ENCODE measurements at regions not wholly inside any gene's neighbourhood (a gene's known extent, or its start where the extent isn't known, plus 50 kb on each side); places are given as distances from the start of the nearest gene placed in this dataset.

GRCh38 chr12:19833775-19834501 lies 394.6 kb downstream of the AEBP2 start:
- Histone ChIP-seq H3K4me1 (ENCODE audit: control extremely low read depth in 1 of 4, control insufficient read depth in 4 of 4, insufficient read depth in 4 of 4, low read length in 3 of 4) (peaks cover 0 to 3% (median 0%) of the 10 kb centered on the region in 4 experiments), H3K4me3 (ENCODE audit: control insufficient read depth in 1 of 7, extremely low read depth in 1 of 7, insufficient read depth in 4 of 7, low read depth in 2 of 7, low read length in 6 of 7) (no peak overlapping the region), H3K36me3 (ENCODE audit: control insufficient read depth in 4 of 4, insufficient read depth in 4 of 4, low read length in 3 of 4) (no peaks in the 10 kb centered on the region), H3K9me3 (ENCODE audit: control extremely low read depth in 1 of 5, control insufficient read depth in 4 of 5, insufficient read depth in 2 of 5, low read depth in 1 of 5, low read length in 4 of 5) (no peaks in the 10 kb centered on the region), H3K27ac (ENCODE audit: insufficient read depth in 1 of 2, low read depth in 1 of 2, low read length in 2 of 2, poor library complexity in 1 of 2, severe bottlenecking in 2 of 2) (no peak overlapping the region), H3K27me3 (replicated peaks in 2 of 5; ENCODE audit: control insufficient read depth in 4 of 5, insufficient read depth in 5 of 5, low read length in 4 of 5) (no peaks in the 10 kb centered on the region)
- WGBS (ENCODE audit: insufficient coverage), result 20% methylated on average over 1 of the region's 2 CpGs
- peak; percentile 4 to 78 (median 49) for DNase-seq
- CTCF ChIA-PET, result no interaction called here
- POLR2A ChIA-PET, result no interaction called here

GRCh38 chr12:19834592-19834991 lies 395.3 kb downstream of the AEBP2 start:
- DNase-seq, result no peak
- no peak overlapping the region for H3K27ac ChIP-seq (ENCODE audit: insufficient read depth in 1 of 2, low read depth in 1 of 2, low read length in 2 of 2, poor library complexity in 1 of 2, severe bottlenecking in 2 of 2)
- H3K4me1 ChIP-seq (ENCODE audit: control extremely low read depth in 1 of 4, control insufficient read depth in 4 of 4, insufficient read depth in 4 of 4, low read length in 3 of 4), result peaks cover 0 to 3% (median 0%) of the 10 kb centered on the region in 4 experiments
- H3K4me3 ChIP-seq (ENCODE audit: control insufficient read depth in 1 of 7, extremely low read depth in 1 of 7, insufficient read depth in 4 of 7, low read depth in 2 of 7, low read length in 6 of 7), result no peak overlapping the region
- no peaks in the 10 kb centered on the region for H3K36me3 ChIP-seq (ENCODE audit: control insufficient read depth in 4 of 4, insufficient read depth in 4 of 4, low read length in 3 of 4)
- ChIA-PET POLR2A (no interaction called here), CTCF (no interaction called here)
- no peaks in the 10 kb centered on the region for H3K9me3 ChIP-seq (ENCODE audit: control extremely low read depth in 1 of 5, control insufficient read depth in 4 of 5, insufficient read depth in 2 of 5, low read depth in 1 of 5, low read length in 4 of 5)
- no peaks in the 10 kb centered on the region for H3K27me3 ChIP-seq (replicated peaks in 2 of 5; ENCODE audit: control insufficient read depth in 4 of 5, insufficient read depth in 5 of 5, low read length in 4 of 5)

- no peaks in the 10 kb centered on the region for H3K36me3 ChIP-seq (ENCODE audit: control insufficient read depth in 4 of 4, insufficient read depth in 4 of 4, low read length in 3 of 4)
- no peak overlapping the region for H3K27ac ChIP-seq (ENCODE audit: insufficient read depth in 1 of 2, low read depth in 1 of 2, low read length in 2 of 2, poor library complexity in 1 of 2, severe bottlenecking in 2 of 2)
- CTCF ChIA-PET, result no interaction called here
- POLR2A ChIA-PET, result no interaction called here
- H3K4me1 ChIP-seq (ENCODE audit: control extremely low read depth in 1 of 4, control insufficient read depth in 4 of 4, insufficient read depth in 4 of 4, low read length in 3 of 4), result peaks cover 0 to 3% (median 0%) of the 10 kb centered on the region in 4 experiments
- H3K27me3 ChIP-seq (replicated peaks in 2 of 5; ENCODE audit: control insufficient read depth in 4 of 5, insufficient read depth in 5 of 5, low read length in 4 of 5), result no peaks in the 10 kb centered on the region
- no peak for DNase-seq
- H3K4me3 ChIP-seq (ENCODE audit: control insufficient read depth in 1 of 7, extremely low read depth in 1 of 7, insufficient read depth in 4 of 7, low read depth in 2 of 7, low read length in 6 of 7), result no peak overlapping the region
- WGBS (ENCODE audit: insufficient coverage), result 97% methylated on average over 14 of the region's 14 CpGs
- H3K9me3 ChIP-seq (ENCODE audit: control extremely low read depth in 1 of 5, control insufficient read depth in 4 of 5, insufficient read depth in 2 of 5, low read depth in 1 of 5, low read length in 4 of 5), result no peaks in the 10 kb centered on the region
These were observed 396.8 kb downstream of the AEBP2 start for GRCh38 chr12:19836056-19836455.

DNA sequence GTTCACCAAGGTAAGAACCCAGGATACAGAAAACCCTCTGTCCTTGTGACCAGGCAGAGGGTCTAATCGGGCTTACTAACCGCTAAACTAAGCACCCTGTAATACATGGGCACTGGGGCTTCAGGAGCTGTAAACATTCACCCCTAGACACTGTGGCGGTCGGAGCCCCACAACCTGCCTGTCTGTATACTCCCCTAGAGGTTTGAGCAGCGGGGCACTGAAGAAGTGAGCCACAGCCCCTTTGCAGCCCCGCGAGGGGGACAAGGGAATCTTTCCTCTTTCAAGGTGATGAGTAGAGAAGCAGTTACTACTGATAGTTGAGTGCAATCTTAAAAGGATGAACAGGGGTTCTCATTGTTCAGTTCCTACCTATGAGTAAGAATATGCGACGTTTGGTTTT lies 397.2 kb downstream of the AEBP2 start:
- no peaks in the 10 kb centered on the region for H3K9me3 ChIP-seq (ENCODE audit: control extremely low read depth in 1 of 5, control insufficient read depth in 4 of 5, insufficient read depth in 2 of 5, low read depth in 1 of 5, low read length in 4 of 5)
- no peak overlapping the region for H3K27ac ChIP-seq (ENCODE audit: insufficient read depth in 1 of 2, low read depth in 1 of 2, low read length in 2 of 2, poor library complexity in 1 of 2, severe bottlenecking in 2 of 2)
- DNase-seq, result no peak
- H3K4me1 ChIP-seq (ENCODE audit: control extremely low read depth in 1 of 4, control insufficient read depth in 4 of 4, insufficient read depth in 4 of 4, low read length in 3 of 4), result peaks cover 0 to 3% (median 0%) of the 10 kb centered on the region in 4 experiments
- H3K27me3 ChIP-seq (replicated peaks in 2 of 5; ENCODE audit: control insufficient read depth in 4 of 5, insufficient read depth in 5 of 5, low read length in 4 of 5), result no peaks in the 10 kb centered on the region
- no peak overlapping the region for H3K4me3 ChIP-seq (ENCODE audit: control insufficient read depth in 1 of 7, extremely low read depth in 1 of 7, insufficient read depth in 4 of 7, low read depth in 2 of 7, low read length in 6 of 7)
- CTCF ChIA-PET, result no interaction called here
- H3K36me3 ChIP-seq (ENCODE audit: control insufficient read depth in 4 of 4, insufficient read depth in 4 of 4, low read length in 3 of 4), result no peaks in the 10 kb centered on the region
- POLR2A ChIA-PET, result no interaction called here
- WGBS (ENCODE audit: insufficient coverage), result 96% methylated on average over 8 of the region's 9 CpGs

GRCh38 chr12:19837543-19837942 lies 398.3 kb downstream of the AEBP2 start:
- no peak overlapping the region for H3K27ac ChIP-seq (ENCODE audit: insufficient read depth in 1 of 2, low read depth in 1 of 2, low read length in 2 of 2, poor library complexity in 1 of 2, severe bottlenecking in 2 of 2)
- no peaks in the 10 kb centered on the region for H3K36me3 ChIP-seq (ENCODE audit: control insufficient read depth in 4 of 4, insufficient read depth in 4 of 4, low read length in 3 of 4)
- 95% methylated on average over 3 of the region's 3 CpGs for WGBS (ENCODE audit: insufficient coverage)
- POLR2A ChIA-PET, result no interaction called here
- H3K4me1 ChIP-seq (ENCODE audit: control extremely low read depth in 1 of 4, control insufficient read depth in 4 of 4, insufficient read depth in 4 of 4, low read length in 3 of 4), result peaks cover 0 to 3% (median 0%) of the 10 kb centered on the region in 4 experiments
- CTCF ChIA-PET, result no interaction called here
- H3K4me3 ChIP-seq (ENCODE audit: control insufficient read depth in 1 of 7, extremely low read depth in 1 of 7, insufficient read depth in 4 of 7, low read depth in 2 of 7, low read length in 6 of 7), result no peak overlapping the region
- H3K27me3 ChIP-seq (replicated peaks in 2 of 5; ENCODE audit: control insufficient read depth in 4 of 5, insufficient read depth in 5 of 5, low read length in 4 of 5), result no peaks in the 10 kb centered on the region
- no peaks in the 10 kb centered on the region for H3K9me3 ChIP-seq (ENCODE audit: control extremely low read depth in 1 of 5, control insufficient read depth in 4 of 5, insufficient read depth in 2 of 5, low read depth in 1 of 5, low read length in 4 of 5)
- DNase-seq, result no peak

DNA sequence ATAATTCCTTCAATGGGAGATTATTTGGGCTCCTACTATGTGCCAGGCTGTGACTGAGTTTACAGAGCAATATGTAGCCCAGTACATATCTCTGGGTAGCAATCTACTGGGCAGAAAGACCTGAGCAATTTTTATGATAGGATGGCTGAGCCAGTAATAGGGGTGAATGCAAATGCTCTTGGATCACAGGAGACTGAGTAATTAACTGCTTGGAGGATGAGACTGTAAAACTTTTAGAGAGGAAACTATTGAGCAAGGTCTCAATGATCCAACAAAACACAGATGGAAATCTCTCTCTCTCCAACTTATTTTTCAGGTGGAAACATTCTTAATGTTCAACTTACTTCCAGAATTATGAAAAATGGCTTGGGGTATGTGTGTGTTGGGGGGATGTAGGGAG lies 402.2 kb downstream of the AEBP2 start:
- ChIA-PET CTCF (no interaction called here), POLR2A (no interaction called here)

GRCh38 chr12:19842116-19842515 lies 402.8 kb downstream of the AEBP2 start:
- no peak overlapping the region for H3K4me3 ChIP-seq (ENCODE audit: control insufficient read depth in 1 of 7, extremely low read depth in 1 of 7, insufficient read depth in 4 of 7, low read depth in 2 of 7, low read length in 6 of 7)
- no peaks in the 10 kb centered on the region for H3K36me3 ChIP-seq (ENCODE audit: control insufficient read depth in 4 of 4, insufficient read depth in 4 of 4, low read length in 3 of 4)
- peaks cover 0 to 6% (median 6%) of the 10 kb centered on the region in 4 experiments for H3K4me1 ChIP-seq (ENCODE audit: control extremely low read depth in 1 of 4, control insufficient read depth in 4 of 4, insufficient read depth in 4 of 4, low read length in 3 of 4)
- H3K27me3 ChIP-seq (replicated peaks in 2 of 5; ENCODE audit: control insufficient read depth in 4 of 5, insufficient read depth in 5 of 5, low read length in 4 of 5), result no peaks in the 10 kb centered on the region
- POLR2A ChIA-PET, result no interaction called here
- DNase-seq, result no peak
- no peaks in the 10 kb centered on the region for H3K9me3 ChIP-seq (ENCODE audit: control extremely low read depth in 1 of 5, control insufficient read depth in 4 of 5, insufficient read depth in 2 of 5, low read depth in 1 of 5, low read length in 4 of 5)
- H3K27ac ChIP-seq (ENCODE audit: insufficient read depth in 1 of 2, low read depth in 1 of 2, low read length in 2 of 2, poor library complexity in 1 of 2, severe bottlenecking in 2 of 2), result no peak overlapping the region
- CTCF ChIA-PET, result no interaction called here
- 100% methylated on average over 2 of the region's 3 CpGs for WGBS (ENCODE audit: insufficient coverage)

More for the DNA sequence above, 402.2 kb downstream of the AEBP2 start:
- no peak overlapping the region for H3K4me3 ChIP-seq (ENCODE audit: control insufficient read depth in 1 of 7, extremely low read depth in 1 of 7, insufficient read depth in 4 of 7, low read depth in 2 of 7, low read length in 6 of 7)
- H3K27ac ChIP-seq (ENCODE audit: insufficient read depth in 1 of 2, low read depth in 1 of 2, low read length in 2 of 2, poor library complexity in 1 of 2, severe bottlenecking in 2 of 2), result no peak overlapping the region
- DNase-seq, result no peak
- no peaks in the 10 kb centered on the region for H3K36me3 ChIP-seq (ENCODE audit: control insufficient read depth in 4 of 4, insufficient read depth in 4 of 4, low read length in 3 of 4)
- no peaks in the 10 kb centered on the region for H3K27me3 ChIP-seq (replicated peaks in 2 of 5; ENCODE audit: control insufficient read depth in 4 of 5, insufficient read depth in 5 of 5, low read length in 4 of 5)
- H3K9me3 ChIP-seq (ENCODE audit: control extremely low read depth in 1 of 5, control insufficient read depth in 4 of 5, insufficient read depth in 2 of 5, low read depth in 1 of 5, low read length in 4 of 5), result no peaks in the 10 kb centered on the region
- no peaks in the 10 kb centered on the region for H3K4me1 ChIP-seq (ENCODE audit: control extremely low read depth in 1 of 4, control insufficient read depth in 4 of 4, insufficient read depth in 4 of 4, low read length in 3 of 4)

All from common myeloid progenitor, CD34-positive (primary cell).